Fibroblast of lung (primary cell): ENCODE measurements at regions not wholly inside any gene's neighbourhood (a gene's known extent, or its start where the extent isn't known, plus 50 kb on each side); places are given as distances from the start of the nearest gene placed in this dataset.

ENCODE experiments used
- CTCF ChIP-seq, 2 donors: IDR thresholded peaks in 1 of 2; conservative IDR thresholded peaks in 1 of 2; 1 replicate in 1 of 2; 2 replicates in 1 of 2; pipeline ENCODE4 v1.5.1; 2011 to 2012; ENCODE audit warnings: low read length in 2 of 2, control low read depth in 1 of 2, inconsistent platforms in 1 of 2, low read depth in 1 of 2, mild to moderate bottlenecking in 1 of 2
- EZH2 ChIP-seq: IDR thresholded peaks from 2 replicates; pipeline ENCODE4 v1.5.1; 2012; ENCODE audit warnings: low read length, control low read depth, mild to moderate bottlenecking; ENCODE audit errors: missing control alignments

- TF ChIP-seq CTCF (conservative IDR thresholded peaks at IDR 0.05 in 1 of 2, IDR thresholded peaks at IDR 0.05 in 1 of 2; ENCODE audit: low read depth in 1 of 2, low read length in 2 of 2) (no peak), EZH2 (no peak)
Observed at GRCh38 chr9:30995956-30996738, 1388.3 kb upstream of the ACO1 start.
